ENCODE measurements at regions not wholly inside any gene's neighbourhood (a gene's known extent, or its start where the extent isn't known, plus 50 kb on each side); places are given as distances from the start of the nearest gene placed in this dataset.
"Not testable (repeated sequence)": the region's sequence is repeated elsewhere in the genome, so short reads cannot be mapped to it uniquely, and the experiment has no call there.

GRCh38 chr6:164967102-164967501 is 342.3 kb downstream of the C6orf118 start:
- no peak for DNase-seq (ENCODE audit: low read depth)
- H3K4me3 ChIP-seq (ENCODE audit: low read depth, low read length) = no peak overlapping the region
- TF ChIP-seq CTCF (IDR thresholded peaks at IDR 0.05; ENCODE audit: low read depth, low read length, missing control alignments) = no peak

- H3K4me3 ChIP-seq (ENCODE audit: low read depth, low read length) = no peak overlapping the region
- DNase-seq (ENCODE audit: low read depth) = no peak
- no peak for TF ChIP-seq CTCF (IDR thresholded peaks at IDR 0.05; ENCODE audit: low read depth, low read length, missing control alignments)
Measured at GRCh38 chr6:164962805-164963204, 346.6 kb downstream of the C6orf118 start.

GRCh38 chr6:164947164-164947563 is 362.2 kb downstream of the C6orf118 start:
- no peak for DNase-seq (ENCODE audit: low read depth)
- H3K4me3 ChIP-seq (ENCODE audit: low read depth, low read length) = no peak overlapping the region
- TF ChIP-seq CTCF (IDR thresholded peaks at IDR 0.05; ENCODE audit: low read depth, low read length, missing control alignments) = no peak

GRCh38 chr6:164942271-164942670 is 367.1 kb downstream of the C6orf118 start:
- H3K4me3 ChIP-seq (ENCODE audit: low read depth, low read length) = no peak overlapping the region
- TF ChIP-seq CTCF (IDR thresholded peaks at IDR 0.05; ENCODE audit: low read depth, low read length, missing control alignments) = no peak
- no peak for DNase-seq (ENCODE audit: low read depth)

GRCh38 chr6:164933238-164933794 is 376.1 kb downstream of the C6orf118 start:
- not testable (repeated sequence) for DNase-seq (ENCODE audit: low read depth); H3K4me3 ChIP-seq (ENCODE audit: low read depth, low read length)

GRCh38 chr6:164929408-164929977 is 379.9 kb downstream of the C6orf118 start:
- no peak for DNase-seq (ENCODE audit: low read depth)
- no peak for TF ChIP-seq CTCF (IDR thresholded peaks at IDR 0.05; ENCODE audit: low read depth, low read length, missing control alignments)
- H3K4me3 ChIP-seq (ENCODE audit: low read depth, low read length) = no peak overlapping the region

- no peak overlapping the region for H3K4me3 ChIP-seq (ENCODE audit: low read depth, low read length)
- DNase-seq (ENCODE audit: low read depth) = no peak
- no peak for TF ChIP-seq CTCF (IDR thresholded peaks at IDR 0.05; ENCODE audit: low read depth, low read length, missing control alignments)
Measured at GRCh38 chr6:164928728-164929407, 380.5 kb downstream of the C6orf118 start.

Measured in GM12864 (cell line).